Right cardiac atrium (tissue), 5 donors: ENCODE measurements at regions not wholly inside any gene's neighbourhood (a gene's known extent, or its start where the extent isn't known, plus 50 kb on each side); places are given as distances from the start of the nearest gene placed in this dataset.

ENCODE experiments used
- ATAC-seq, 2 donors: fragments of 200-7000 bp; cut with Tn5 transposase; one replicate each; pipeline versions ENCODE4 v1.8.0 to v1.9.1; 2020; ENCODE audit warnings: moderate library complexity in 2 of 2, mild to moderate bottlenecking in 1 of 2
- DNase-seq, 3 donors: peaks; one replicate each; pipeline ENCODE4 v3.0.0-alpha.2; 2020
- H3K27ac ChIP-seq: one replicate; pipeline ENCODE4 v1.5.1; 2013; ENCODE audit warnings: mild to moderate bottlenecking, low read length, control low read depth, moderate library complexity
- H3K27me3 ChIP-seq: one replicate; pipeline ENCODE4 v1.6.1; 2013; ENCODE audit not compliant: control insufficient read depth, insufficient read depth
- H3K4me1 ChIP-seq: one replicate; pipeline ENCODE4 v1.6.1; 2013; ENCODE audit warnings: low read length; ENCODE audit not compliant: control insufficient read depth, insufficient read depth
- H3K4me3 ChIP-seq: one replicate; pipeline ENCODE4 v1.5.1; 2013; ENCODE audit warnings: low read length, control low read depth
- H3K9me3 ChIP-seq: one replicate; pipeline ENCODE4 v1.6.1; 2013; ENCODE audit warnings: low read length; ENCODE audit not compliant: control insufficient read depth
- WGBS: extraction: QIAGEN DNeasy Blood & Tissue Kit; methylation state at CpG from one replicate; pipeline ENCODE4 v1.1.7; 2013; 5-methylcytosine and 5-hydroxymethylcytosine counted together
- intact Hi-C, 4 donors: fragments of 100-400 bp; cut with DNase I; formaldehyde crosslinking; loops; one replicate each; pipeline versions ENCODE4 v1.11.0 to v1.14.0; 2022 to 2023
- donor health status: healthy with polysubstance abuse.
- donor health status: DM: no; HTN: yes; CAD: no.
- donor health status: DM: no; HTN: no; CAD: no.
- donor health status: DM: no; HTN: yes; CAD: no; lungs with severe emphysema.
- donor health status: DM: yes; HTN: yes; CAD: no.

GRCh38 chr2:76512201-76512820 is 801.6 kb upstream of the GCFC2 start:
- Histone ChIP-seq H3K27me3 (no peaks in the 10 kb centered on the region), H3K4me3 (no peak overlapping the region), H3K9me3 (no peaks in the 10 kb centered on the region), H3K4me1 (no peaks in the 10 kb centered on the region), H3K27ac (no peak overlapping the region)
- 64% methylated on average over 4 of the region's 4 CpGs for WGBS
- no peak for ATAC-seq
- no peak for DNase-seq
- intact Hi-C loops: no loop called here

GRCh38 chr2:76506538-76506937 is 795.8 kb upstream of the GCFC2 start:
- H3K27me3 ChIP-seq: no peaks in the 10 kb centered on the region
- ATAC-seq (no peak), DNase-seq (no peak)
- no peaks in the 10 kb centered on the region for H3K4me1 ChIP-seq
- H3K27ac ChIP-seq: no peak overlapping the region
- WGBS: 82% methylated on average over 6 of the region's 6 CpGs
- no peaks in the 10 kb centered on the region for H3K9me3 ChIP-seq
- no peak overlapping the region for H3K4me3 ChIP-seq
- intact Hi-C loops: no loop called here

- Histone ChIP-seq H3K4me3 (no peak overlapping the region), H3K27ac (no peak overlapping the region), H3K27me3 (no peaks in the 10 kb centered on the region), H3K9me3 (no peaks in the 10 kb centered on the region), H3K4me1 (no peaks in the 10 kb centered on the region)
- WGBS: 79% methylated on average over 1 of the region's 1 CpG
- intact Hi-C loops: no loop called here
- no peak for ATAC-seq
- no peak for DNase-seq
Measured at GRCh38 chr2:76501641-76502040, 790.9 kb upstream of the GCFC2 start.

- no peaks in the 10 kb centered on the region for H3K9me3 ChIP-seq
- 43% methylated on average over 2 of the region's 2 CpGs for WGBS
- no peak overlapping the region for H3K27ac ChIP-seq
- no peak for DNase-seq
- no peak overlapping the region for H3K4me3 ChIP-seq
- no peaks in the 10 kb centered on the region for H3K27me3 ChIP-seq
- ATAC-seq: no peak
- intact Hi-C loops: no loop called here
- no peaks in the 10 kb centered on the region for H3K4me1 ChIP-seq
Measured at GRCh38 chr2:76498360-76498759, 787.6 kb upstream of the GCFC2 start.

GRCh38 chr2:76491503-76491902 is 780.8 kb upstream of the GCFC2 start:
- no peaks in the 10 kb centered on the region for H3K4me1 ChIP-seq
- intact Hi-C loops: no loop called here
- H3K4me3 ChIP-seq: no peak overlapping the region
- no peak for ATAC-seq
- no peak overlapping the region for H3K27ac ChIP-seq
- no peaks in the 10 kb centered on the region for H3K27me3 ChIP-seq
- 62% methylated on average over 1 of the region's 1 CpG for WGBS
- no peak for DNase-seq
- no peaks in the 10 kb centered on the region for H3K9me3 ChIP-seq

- no peaks in the 10 kb centered on the region for H3K27me3 ChIP-seq
- no peaks in the 10 kb centered on the region for H3K9me3 ChIP-seq
- ATAC-seq: no peak
- intact Hi-C loops: no loop called here
- H3K4me3 ChIP-seq: no peak overlapping the region
- WGBS: 66% methylated on average over 5 of the region's 5 CpGs
- H3K4me1 ChIP-seq: no peaks in the 10 kb centered on the region
- no peak overlapping the region for H3K27ac ChIP-seq
- DNase-seq: no peak
Measured at GRCh38 chr2:76478266-76479035, 767.7 kb upstream of the GCFC2 start.

- intact Hi-C loops: no loop called here
- Histone ChIP-seq H3K4me1 (no peaks in the 10 kb centered on the region), H3K9me3 (no peaks in the 10 kb centered on the region), H3K4me3 (no peak overlapping the region), H3K27ac (no peak overlapping the region), H3K27me3 (no peaks in the 10 kb centered on the region)
- DNase-seq: no peak
- 90% methylated on average over 4 of the region's 4 CpGs for WGBS
- ATAC-seq: no peak
Measured at GRCh38 chr2:76472946-76473345, 762.2 kb upstream of the GCFC2 start.

GRCh38 chr2:76469066-76469465 is 758.4 kb upstream of the GCFC2 start:
- H3K9me3 ChIP-seq: no peaks in the 10 kb centered on the region
- WGBS: 57% methylated on average over 4 of the region's 4 CpGs
- intact Hi-C loops: no loop called here
- ATAC-seq: no peak
- no peaks in the 10 kb centered on the region for H3K4me1 ChIP-seq
- no peaks in the 10 kb centered on the region for H3K27me3 ChIP-seq
- no peak for DNase-seq
- H3K4me3 ChIP-seq: no peak overlapping the region
- H3K27ac ChIP-seq: no peak overlapping the region

GRCh38 chr2:76467326-76467725 is 756.6 kb upstream of the GCFC2 start:
- intact Hi-C loops: no loop called here
- no peaks in the 10 kb centered on the region for H3K9me3 ChIP-seq
- no peaks in the 10 kb centered on the region for H3K27me3 ChIP-seq
- no peak overlapping the region for H3K4me3 ChIP-seq
- H3K4me1 ChIP-seq: no peaks in the 10 kb centered on the region
- ATAC-seq: no peak
- DNase-seq: no peak
- 86% methylated on average over 2 of the region's 2 CpGs for WGBS
- no peak overlapping the region for H3K27ac ChIP-seq

GRCh38 chr2:76464310-76464709 is 753.6 kb upstream of the GCFC2 start:
- no peaks in the 10 kb centered on the region for H3K9me3 ChIP-seq
- intact Hi-C loops: no loop called here
- ATAC-seq (no peak), DNase-seq (no peak)
- H3K4me1 ChIP-seq: no peaks in the 10 kb centered on the region
- 55% methylated on average over 2 of the region's 2 CpGs for WGBS
- H3K4me3 ChIP-seq: no peak overlapping the region
- H3K27me3 ChIP-seq: no peaks in the 10 kb centered on the region
- H3K27ac ChIP-seq: no peak overlapping the region

- no peak for DNase-seq
- intact Hi-C loops: no loop called here
- no peak for ATAC-seq
- WGBS: 75% methylated on average over 4 of the region's 4 CpGs
- H3K27ac ChIP-seq: no peak overlapping the region
- H3K4me3 ChIP-seq: no peak overlapping the region
- H3K4me1 ChIP-seq: no peaks in the 10 kb centered on the region
- no peaks in the 10 kb centered on the region for H3K27me3 ChIP-seq
- no peaks in the 10 kb centered on the region for H3K9me3 ChIP-seq
Measured at GRCh38 chr2:76461431-76461830, 750.7 kb upstream of the GCFC2 start.
